GM20000 (cell line): ENCODE measurements at regions not wholly inside any gene's neighbourhood (a gene's known extent, or its start where the extent isn't known, plus 50 kb on each side); places are given as distances from the start of the nearest gene placed in this dataset.
A peak's percentile ranks its signal among the peaks of the same experiment; 100 is the strongest.
"Not testable (repeated sequence)": the region's sequence is repeated elsewhere in the genome, so short reads cannot be mapped to it uniquely, and the experiment has no call there.

Experiments used
- DNase-seq: peaks from one replicate; pipeline ENCODE4 v3.0.0; 2012; ENCODE audit warnings: low spot score
- CTCF ChIP-seq: IDR thresholded peaks from 2 replicates; pipeline ENCODE4 v1.5.1; 2012; ENCODE audit warnings: mild to moderate bottlenecking, control low read depth; ENCODE audit errors: extremely low read depth, missing control alignments

- DNase-seq = not testable (repeated sequence)
These were observed 133.1 kb downstream of the CENPC start for GRCh38 chr4:67412153-67412712.

- TF ChIP-seq CTCF = no peak
- DNase-seq = no peak
These were observed 142.0 kb downstream of the CENPC start for GRCh38 chr4:67403342-67403741.

- no peak for DNase-seq
- TF ChIP-seq CTCF = no peak
These were observed 143.4 kb downstream of the CENPC start for GRCh38 chr4:67401902-67402301.

- no peak for DNase-seq
These were observed 147.4 kb downstream of the CENPC start for GRCh38 chr4:67397931-67398330.

GRCh38 chr4:67397031-67397430 lies 148.3 kb downstream of the CENPC start:
- TF ChIP-seq CTCF = no peak
- DNase-seq = no peak

More at GRCh38 chr4:67397931-67398330, 147.4 kb downstream of the CENPC start:
- TF ChIP-seq CTCF = no peak

- no peak for TF ChIP-seq CTCF
- DNase-seq = no peak
These were observed 149.3 kb downstream of the CENPC start for GRCh38 chr4:67396008-67396407.

- DNase-seq = no peak
- no peak for TF ChIP-seq CTCF
These were observed 150.4 kb downstream of the CENPC start for GRCh38 chr4:67394879-67395278.

- peak; percentile 46 for DNase-seq
- TF ChIP-seq CTCF = peak; percentile 18
These were observed 151.5 kb downstream of the CENPC start for GRCh38 chr4:67393699-67394281.
